Tibial nerve (tissue), 4 donors: ENCODE measurements at regions not wholly inside any gene's neighbourhood (a gene's known extent, or its start where the extent isn't known, plus 50 kb on each side); places are given as distances from the start of the nearest gene placed in this dataset.

ENCODE experiments used
- EP300 ChIP-seq, 2 donors: sonication (generic); formaldehyde crosslinking; IDR thresholded peaks; one replicate each; pipeline ENCODE4 v1.6.1; 2017; ENCODE audit warnings: antibody characterized with exemption in 2 of 2, mild to moderate bottlenecking in 1 of 2
- POLR2A ChIP-seq, 2 donors: fragments of 450-650 bp; IDR thresholded peaks; one replicate each; pipeline ENCODE4 v1.6.1; 2017; ENCODE audit warnings: antibody characterized with exemption in 2 of 2, mild to moderate bottlenecking in 2 of 2, moderate library complexity in 2 of 2
- TF ChIP-seq, protein P1 (sequence below), 5 experiments: fragments of 200-600 bp in 3 of 5; fragments of 450-650 bp in 2 of 5; sonication (generic) in 3 of 5; IDR thresholded peaks; one replicate each; pipeline ENCODE4 v1.5.1; 2016 to 2019; ENCODE audit warnings: antibody characterized with exemption in 5 of 5, mild to moderate bottlenecking in 3 of 5, moderate library complexity in 2 of 5

DNA sequence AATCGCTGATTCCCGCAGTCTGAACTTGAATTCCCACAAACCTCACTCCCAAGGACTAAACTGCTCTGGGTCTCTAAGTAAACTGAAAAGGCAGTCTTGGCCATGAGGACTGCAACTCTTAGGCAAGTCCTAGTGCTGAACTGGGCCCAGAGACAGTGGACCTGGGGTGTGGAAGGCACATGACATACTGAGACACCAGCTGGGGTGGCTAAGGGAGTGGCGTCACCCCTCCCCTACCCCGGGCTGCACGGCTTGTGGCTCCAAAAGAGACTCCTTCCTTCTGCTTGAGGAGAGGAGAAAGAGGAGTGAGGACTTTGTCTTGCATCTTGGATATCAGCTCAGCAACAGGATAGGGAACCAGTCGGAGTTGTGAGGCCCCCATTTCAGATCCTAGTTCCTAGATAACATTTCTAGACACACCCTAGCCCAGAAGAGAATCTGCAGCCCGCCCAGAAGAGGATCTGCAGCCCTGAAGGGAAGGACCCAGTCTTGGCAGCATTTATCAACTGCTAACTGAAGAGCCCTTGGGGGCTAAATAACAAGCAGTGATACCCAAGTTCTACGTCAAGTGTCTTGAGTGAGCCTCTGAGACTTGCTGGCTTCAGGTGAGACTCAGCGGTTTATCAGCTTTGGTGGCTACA is 110.7 kb upstream of the C3orf80 start:
- TF ChIP-seq, protein P1, sequence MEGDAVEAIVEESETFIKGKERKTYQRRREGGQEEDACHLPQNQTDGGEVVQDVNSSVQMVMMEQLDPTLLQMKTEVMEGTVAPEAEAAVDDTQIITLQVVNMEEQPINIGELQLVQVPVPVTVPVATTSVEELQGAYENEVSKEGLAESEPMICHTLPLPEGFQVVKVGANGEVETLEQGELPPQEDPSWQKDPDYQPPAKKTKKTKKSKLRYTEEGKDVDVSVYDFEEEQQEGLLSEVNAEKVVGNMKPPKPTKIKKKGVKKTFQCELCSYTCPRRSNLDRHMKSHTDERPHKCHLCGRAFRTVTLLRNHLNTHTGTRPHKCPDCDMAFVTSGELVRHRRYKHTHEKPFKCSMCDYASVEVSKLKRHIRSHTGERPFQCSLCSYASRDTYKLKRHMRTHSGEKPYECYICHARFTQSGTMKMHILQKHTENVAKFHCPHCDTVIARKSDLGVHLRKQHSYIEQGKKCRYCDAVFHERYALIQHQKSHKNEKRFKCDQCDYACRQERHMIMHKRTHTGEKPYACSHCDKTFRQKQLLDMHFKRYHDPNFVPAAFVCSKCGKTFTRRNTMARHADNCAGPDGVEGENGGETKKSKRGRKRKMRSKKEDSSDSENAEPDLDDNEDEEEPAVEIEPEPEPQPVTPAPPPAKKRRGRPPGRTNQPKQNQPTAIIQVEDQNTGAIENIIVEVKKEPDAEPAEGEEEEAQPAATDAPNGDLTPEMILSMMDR (IDR thresholded peaks at IDR 0.05), result no peak
- no peak for TF ChIP-seq POLR2A (IDR thresholded peaks at IDR 0.05)
- no peak for TF ChIP-seq EP300 (IDR thresholded peaks at IDR 0.05)
